ENCODE measurements at regions not wholly inside any gene's neighbourhood (a gene's known extent, or its start where the extent isn't known, plus 50 kb on each side); places are given as distances from the start of the nearest gene placed in this dataset.
"Not testable (repeated sequence)": the region's sequence is repeated elsewhere in the genome, so short reads cannot be mapped to it uniquely, and the experiment has no call there.

GRCh38 chr4:175033162-175033561, 115.0 kb downstream of the ADAM29 start:
- DNase-seq = no peak

GRCh38 chr4:175034007-175034406, 115.8 kb downstream of the ADAM29 start:
- DNase-seq = no peak

- DNase-seq = no peak
Observed at GRCh38 chr4:175034986-175035705, 117.0 kb downstream of the ADAM29 start.

GRCh38 chr4:175035905-175036304, 117.7 kb downstream of the ADAM29 start:
- DNase-seq = no peak

- DNase-seq = no peak
Observed at GRCh38 chr4:175048111-175048784, 130.1 kb downstream of the ADAM29 start.

GRCh38 chr4:175048906-175049305, 130.7 kb downstream of the ADAM29 start:
- DNase-seq = no peak

GRCh38 chr4:175051974-175052373, 133.8 kb downstream of the ADAM29 start:
- DNase-seq = no peak

GRCh38 chr4:175054980-175055379, 136.8 kb downstream of the ADAM29 start:
- peak; percentile 43 for DNase-seq

GRCh38 chr4:175062183-175062592, 144.0 kb downstream of the ADAM29 start:
- no peak for DNase-seq

- DNase-seq = no peak
Observed at GRCh38 chr4:175065228-175065627, 147.1 kb downstream of the ADAM29 start.

- no peak for DNase-seq
Observed at GRCh38 chr4:175066923-175067627, 148.9 kb downstream of the ADAM29 start.

GRCh38 chr4:175068266-175068665, 150.1 kb downstream of the ADAM29 start:
- no peak for DNase-seq

- no peak for DNase-seq
Observed at GRCh38 chr4:175070444-175070843, 152.3 kb downstream of the ADAM29 start.

GRCh38 chr4:175071123-175071522, 153.0 kb downstream of the ADAM29 start:
- DNase-seq = no peak

- no peak for DNase-seq
Observed at GRCh38 chr4:175087145-175087544, 169.0 kb downstream of the ADAM29 start.

GRCh38 chr4:175090116-175090515, 172.0 kb downstream of the ADAM29 start:
- DNase-seq = no peak

GRCh38 chr4:175091649-175092048, 173.5 kb downstream of the ADAM29 start:
- no peak for DNase-seq

- no peak for DNase-seq
Observed at GRCh38 chr4:175092114-175092513, 174.0 kb downstream of the ADAM29 start.

- not testable (repeated sequence) for DNase-seq
Observed at GRCh38 chr4:175093055-175093454, 174.9 kb downstream of the ADAM29 start.

GRCh38 chr4:175103403-175103802, 185.2 kb downstream of the ADAM29 start:
- no peak for DNase-seq

- no peak for DNase-seq
Observed at GRCh38 chr4:175106301-175106700, 188.1 kb downstream of the ADAM29 start.

- DNase-seq = peak; percentile 13
Observed at GRCh38 chr4:175109933-175110332, 191.8 kb downstream of the ADAM29 start.

- DNase-seq = no peak
Observed at GRCh38 chr4:175125410-175126068, 207.4 kb downstream of the ADAM29 start.
